ENCODE measurements at regions not wholly inside any gene's neighbourhood (a gene's known extent, or its start where the extent isn't known, plus 50 kb on each side); places are given as distances from the start of the nearest gene placed in this dataset.

- no peak for TF ChIP-seq CTCF (IDR thresholded peaks at IDR 0.05)
- TF ChIP-seq POLR2A (IDR thresholded peaks at IDR 0.05): no peak
- no peak for TF ChIP-seq POLR2AphosphoS5 (IDR thresholded peaks at IDR 0.05)
- DNase-seq (ENCODE audit: low spot score): no peak
- Histone ChIP-seq H3K36me3 (no peaks in the 10 kb centered on the region), H3K27ac (no peak overlapping the region), H3K4me1 (replicated peaks) (no peaks in the 10 kb centered on the region), H3K27me3 (replicated peaks; ENCODE audit: insufficient read depth) (no peaks in the 10 kb centered on the region), H3K4me3 (no peak overlapping the region), H3K9me3 (no peaks in the 10 kb centered on the region)
- 66% methylated on average over 6 of the region's 6 CpGs for WGBS
- intact Hi-C loops (cut with DNase I): no loop called here
Observed at GRCh38 chr1:214934045-214934444, 148.5 kb upstream of the KCNK2 start.

GRCh38 chr1:214935258-214935657, 147.3 kb upstream of the KCNK2 start:
- Histone ChIP-seq H3K36me3 (no peaks in the 10 kb centered on the region), H3K4me1 (replicated peaks) (no peaks in the 10 kb centered on the region), H3K27me3 (replicated peaks; ENCODE audit: insufficient read depth) (no peaks in the 10 kb centered on the region), H3K4me3 (no peak overlapping the region), H3K9me3 (no peaks in the 10 kb centered on the region), H3K27ac (no peak overlapping the region)
- intact Hi-C loops (cut with DNase I): no loop called here
- WGBS: 29% methylated on average over 1 of the region's 1 CpG
- no peak for DNase-seq (ENCODE audit: low spot score)
- TF ChIP-seq POLR2A (IDR thresholded peaks at IDR 0.05): no peak
- no peak for TF ChIP-seq POLR2AphosphoS5 (IDR thresholded peaks at IDR 0.05)
- no peak for TF ChIP-seq CTCF (IDR thresholded peaks at IDR 0.05)

GRCh38 chr1:214939180-214939579, 143.4 kb upstream of the KCNK2 start:
- intact Hi-C loops (cut with DNase I): no loop called here
- Histone ChIP-seq H3K27me3 (replicated peaks; ENCODE audit: insufficient read depth) (no peaks in the 10 kb centered on the region), H3K27ac (no peak overlapping the region), H3K4me1 (replicated peaks) (no peaks in the 10 kb centered on the region), H3K4me3 (no peak overlapping the region), H3K9me3 (no peaks in the 10 kb centered on the region), H3K36me3 (no peaks in the 10 kb centered on the region)
- DNase-seq (ENCODE audit: low spot score): no peak
- TF ChIP-seq POLR2A (IDR thresholded peaks at IDR 0.05): no peak

GRCh38 chr1:214941061-214941460, 141.5 kb upstream of the KCNK2 start:
- Histone ChIP-seq H3K36me3 (no peaks in the 10 kb centered on the region), H3K4me3 (no peak overlapping the region), H3K27ac (no peak overlapping the region), H3K27me3 (replicated peaks; ENCODE audit: insufficient read depth) (no peaks in the 10 kb centered on the region), H3K9me3 (no peaks in the 10 kb centered on the region), H3K4me1 (replicated peaks) (no peaks in the 10 kb centered on the region)
- intact Hi-C loops (cut with DNase I): no loop called here
- TF ChIP-seq POLR2A (IDR thresholded peaks at IDR 0.05) (no peak), POLR2AphosphoS5 (IDR thresholded peaks at IDR 0.05) (no peak), CTCF (IDR thresholded peaks at IDR 0.05) (no peak)
- DNase-seq (ENCODE audit: low spot score): no peak

- DNase-seq (ENCODE audit: low spot score): no peak
- Histone ChIP-seq H3K4me3 (no peak overlapping the region), H3K9me3 (no peaks in the 10 kb centered on the region), H3K27me3 (replicated peaks; ENCODE audit: insufficient read depth) (no peaks in the 10 kb centered on the region), H3K4me1 (replicated peaks) (no peaks in the 10 kb centered on the region), H3K27ac (no peak overlapping the region), H3K36me3 (no peaks in the 10 kb centered on the region)
- TF ChIP-seq POLR2A (IDR thresholded peaks at IDR 0.05) (no peak), CTCF (IDR thresholded peaks at IDR 0.05) (no peak), POLR2AphosphoS5 (IDR thresholded peaks at IDR 0.05) (no peak)
- 56% methylated on average over 3 of the region's 3 CpGs for WGBS
- intact Hi-C loops (cut with DNase I): no loop called here
Observed at GRCh38 chr1:214943054-214943453, 139.5 kb upstream of the KCNK2 start.

All from prostate gland (tissue), 2 donors.